PC-3 (cell line): ENCODE measurements at regions not wholly inside any gene's neighbourhood (a gene's known extent, or its start where the extent isn't known, plus 50 kb on each side); places are given as distances from the start of the nearest gene placed in this dataset.

ENCODE experiments used
- ATAC-seq: fragments of 200-7000 bp; cut with Tn5 transposase; 2 replicates; pipeline ENCODE4 v1.9.1; 2020; ENCODE audit warnings: mild to moderate bottlenecking, moderate library complexity
- BruUV-seq: library from RNA; stranded (reverse); fragments of 400-500 nt; replicated peaks from 2 replicates; lab custom pipeline; 2021; lab: Mats Ljungman, UMichigan
- CTCF ChIA-PET: fragments of 300-600 bp; sonication (Branson Sonifier 250); formaldehyde crosslinking; loops from one replicate; lab custom pipeline; 2022; ENCODE audit warnings: antibody characterized with exemption; lab: Charles Lee
- POLR2A ChIA-PET: fragments of 300-600 bp; sonication (Branson Sonifier 250); formaldehyde crosslinking; loops from one replicate; lab custom pipeline; 2022; ENCODE audit warnings: antibody characterized with exemption; ENCODE audit not compliant: unreplicated experiment; lab: Charles Lee
- DNase-seq: peaks from one replicate; pipeline ENCODE4 v3.0.0-alpha.2; 2015
- H2AFZ ChIP-seq: fragments of 300-600 bp; sonication (generic); 2 replicates; pipeline ENCODE4 v1.6.0; 2016; ENCODE audit warnings: antibody characterized with exemption, low read length
- H3F3A ChIP-seq: fragments of 300-600 bp; sonication (generic); one replicate; pipeline ENCODE4 v1.6.0; 2017; ENCODE audit warnings: antibody characterized with exemption, low read length, control low read depth, mild to moderate bottlenecking; ENCODE audit not compliant: unreplicated experiment
- H3K27ac ChIP-seq: fragments of 300-600 bp; sonication (generic); 2 replicates; pipeline ENCODE4 v1.5.1; 2016; ENCODE audit warnings: mild to moderate bottlenecking, low read length
- H3K27me3 ChIP-seq: fragments of 300-600 bp; sonication (generic); 2 replicates; pipeline ENCODE4 v1.6.1; 2016; ENCODE audit warnings: low read length, mixed read lengths
- H3K36me3 ChIP-seq: fragments of 300-600 bp; sonication (generic); 2 replicates; pipeline ENCODE4 v1.6.1; 2016; ENCODE audit warnings: low read depth, mixed run types, low read length, mixed read lengths
- H3K4me1 ChIP-seq: fragments of 300-600 bp; sonication (generic); 2 replicates; pipeline ENCODE4 v1.5.1; 2016; ENCODE audit warnings: low read length; ENCODE audit not compliant: insufficient read depth
- H3K4me2 ChIP-seq: fragments of 300-600 bp; sonication (generic); 2 replicates; pipeline ENCODE4 v1.6.0; 2016; ENCODE audit warnings: low read length
- H3K4me3 ChIP-seq: fragments of 300-600 bp; sonication (generic); 2 replicates; pipeline ENCODE4 v1.5.1; 2016; ENCODE audit warnings: mild to moderate bottlenecking, low read length, mixed read lengths
- H3K79me2 ChIP-seq: fragments of 300-600 bp; sonication (generic); 2 replicates; pipeline ENCODE4 v1.6.1; 2017; ENCODE audit warnings: low read length, mixed read lengths
- H3K9ac ChIP-seq: fragments of 300-600 bp; sonication (generic); 2 replicates; pipeline ENCODE4 v1.6.0; 2016; ENCODE audit warnings: mild to moderate bottlenecking, low read length
- H3K9me2 ChIP-seq: fragments of 300-600 bp; sonication (generic); replicated peaks from 2 replicates; pipeline ENCODE4 v1.6.1; 2016; ENCODE audit warnings: mixed run types, low read length, mixed read lengths
- H3K9me3 ChIP-seq: fragments of 300-600 bp; sonication (generic); 2 replicates; pipeline ENCODE4 v1.6.1; 2016; ENCODE audit warnings: low read length, mixed read lengths
- H4K20me1 ChIP-seq: fragments of 300-600 bp; sonication (generic); 2 replicates; pipeline ENCODE4 v1.6.1; 2016; ENCODE audit warnings: low read length, mixed read lengths
- EZH2 ChIP-seq: fragments of 300-600 bp; sonication (generic); IDR thresholded peaks from one replicate; pipeline ENCODE4 v1.6.1; 2017; ENCODE audit warnings: antibody characterized with exemption, mild to moderate bottlenecking, low read length; ENCODE audit not compliant: unreplicated experiment
- EZH2phosphoT487 ChIP-seq: fragments of 300-600 bp; sonication (generic); IDR thresholded peaks from 2 replicates; pipeline ENCODE4 v1.6.1; 2018; ENCODE audit warnings: mild to moderate bottlenecking, antibody characterized with exemption, low read length, borderline replicate concordance
- intact Hi-C: fragments of 100-400 bp; cut with micrococcal nuclease; formaldehyde crosslinking; loops from 2 replicates; pipeline ENCODE4 v1.9.0; 2023
- TF ChIP-seq, protein P1 (sequence below): fragments of 300-600 bp; sonication (generic); conservative IDR thresholded peaks from 2 replicates; pipeline ENCODE4 v1.5.1; 2017; ENCODE audit warnings: antibody characterized with exemption, low read depth, mild to moderate bottlenecking, low read length

GRCh38 chr10:105383978-105384377, 742.9 kb downstream of the SORCS3 start:
- H3K9me2 ChIP-seq: no peaks in the 10 kb centered on the region
- H4K20me1 ChIP-seq: no peaks in the 10 kb centered on the region
- no peak for DNase-seq
- no peak for TF ChIP-seq EZH2phosphoT487
- TF ChIP-seq EZH2: no peak
- TF ChIP-seq, protein P1, sequence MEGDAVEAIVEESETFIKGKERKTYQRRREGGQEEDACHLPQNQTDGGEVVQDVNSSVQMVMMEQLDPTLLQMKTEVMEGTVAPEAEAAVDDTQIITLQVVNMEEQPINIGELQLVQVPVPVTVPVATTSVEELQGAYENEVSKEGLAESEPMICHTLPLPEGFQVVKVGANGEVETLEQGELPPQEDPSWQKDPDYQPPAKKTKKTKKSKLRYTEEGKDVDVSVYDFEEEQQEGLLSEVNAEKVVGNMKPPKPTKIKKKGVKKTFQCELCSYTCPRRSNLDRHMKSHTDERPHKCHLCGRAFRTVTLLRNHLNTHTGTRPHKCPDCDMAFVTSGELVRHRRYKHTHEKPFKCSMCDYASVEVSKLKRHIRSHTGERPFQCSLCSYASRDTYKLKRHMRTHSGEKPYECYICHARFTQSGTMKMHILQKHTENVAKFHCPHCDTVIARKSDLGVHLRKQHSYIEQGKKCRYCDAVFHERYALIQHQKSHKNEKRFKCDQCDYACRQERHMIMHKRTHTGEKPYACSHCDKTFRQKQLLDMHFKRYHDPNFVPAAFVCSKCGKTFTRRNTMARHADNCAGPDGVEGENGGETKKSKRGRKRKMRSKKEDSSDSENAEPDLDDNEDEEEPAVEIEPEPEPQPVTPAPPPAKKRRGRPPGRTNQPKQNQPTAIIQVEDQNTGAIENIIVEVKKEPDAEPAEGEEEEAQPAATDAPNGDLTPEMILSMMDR: no peak
- H3K4me1 ChIP-seq: no peaks in the 10 kb centered on the region
- ATAC-seq: no peak
- H3K27me3 ChIP-seq: no peaks in the 10 kb centered on the region
- H3K36me3 ChIP-seq: no peaks in the 10 kb centered on the region
- H3K27ac ChIP-seq: no peak overlapping the region
- no peak overlapping the region for H3K4me2 ChIP-seq
- no peak overlapping the region for H3K4me3 ChIP-seq
- intact Hi-C loops: no loop called here
- H3K9me3 ChIP-seq: no peaks in the 10 kb centered on the region
- BruUV-seq: no TSS peak
- no peaks in the 10 kb centered on the region for H3K79me2 ChIP-seq
- ChIA-PET POLR2A (no interaction called here), CTCF (no interaction called here)
- no peak overlapping the region for H2AFZ ChIP-seq
- no peaks in the 10 kb centered on the region for H3F3A ChIP-seq
- H3K9ac ChIP-seq: no peak overlapping the region

- ChIA-PET POLR2A (no interaction called here), CTCF (no interaction called here)
- Histone ChIP-seq H4K20me1 (no peaks in the 10 kb centered on the region), H3K9me2 (no peaks in the 10 kb centered on the region), H3K36me3 (no peaks in the 10 kb centered on the region), H3K4me1 (no peaks in the 10 kb centered on the region), H3K4me3 (no peak overlapping the region), H3K4me2 (no peak overlapping the region), H3K27ac (no peak overlapping the region), H3K27me3 (no peaks in the 10 kb centered on the region), H3K9me3 (no peaks in the 10 kb centered on the region), H2AFZ (no peak overlapping the region), H3K9ac (no peak overlapping the region), H3K79me2 (no peaks in the 10 kb centered on the region), H3F3A (no peaks in the 10 kb centered on the region)
- ATAC-seq: no peak
- intact Hi-C loops: no loop called here
- BruUV-seq: no TSS peak
- DNase-seq: no peak
- no peak for TF ChIP-seq EZH2
- TF ChIP-seq, protein P1: no peak
- TF ChIP-seq EZH2phosphoT487: no peak
These were observed 729.6 kb downstream of the SORCS3 start for GRCh38 chr10:105370692-105371091.

- ChIA-PET CTCF (no interaction called here), POLR2A (no interaction called here)
- no TSS peak for BruUV-seq
- intact Hi-C loops: no loop called here
- H3K4me3 ChIP-seq: no peak overlapping the region
- no peaks in the 10 kb centered on the region for H3K79me2 ChIP-seq
- no peak for ATAC-seq
- DNase-seq: no peak
- H3F3A ChIP-seq: no peaks in the 10 kb centered on the region
- no peaks in the 10 kb centered on the region for H3K27me3 ChIP-seq
- no peak overlapping the region for H3K9ac ChIP-seq
- H2AFZ ChIP-seq: no peak overlapping the region
- no peaks in the 10 kb centered on the region for H3K9me2 ChIP-seq
- no peaks in the 10 kb centered on the region for H4K20me1 ChIP-seq
- no peak for TF ChIP-seq EZH2phosphoT487
- no peak overlapping the region for H3K4me2 ChIP-seq
- no peaks in the 10 kb centered on the region for H3K36me3 ChIP-seq
- no peaks in the 10 kb centered on the region for H3K4me1 ChIP-seq
- H3K9me3 ChIP-seq: no peaks in the 10 kb centered on the region
- H3K27ac ChIP-seq: no peak overlapping the region
These were observed 718.6 kb downstream of the SORCS3 start for GRCh38 chr10:105359708-105360107.
